H9 (cell line): ENCODE measurements at regions not wholly inside any gene's neighbourhood (a gene's known extent, or its start where the extent isn't known, plus 50 kb on each side); places are given as distances from the start of the nearest gene placed in this dataset.

Experiments used
- DNase-seq: peaks from one replicate; pipeline ENCODE4 v3.0.0-alpha.2; 2017
- H2AFZ ChIP-seq: one replicate; pipeline ENCODE4 v1.6.1; 2013; ENCODE audit warnings: mild to moderate bottlenecking, low read length, control low read depth, moderate library complexity
- H2AK5ac ChIP-seq: 2 replicates; pipeline ENCODE4 v1.6.1; 2013; ENCODE audit warnings: low read length, control low read depth, mixed read lengths; ENCODE audit not compliant: insufficient read length
- H2BK120ac ChIP-seq: one replicate; pipeline ENCODE4 v1.6.1; 2013; ENCODE audit warnings: low read depth, mild to moderate bottlenecking, low read length, control low read depth, inconsistent platforms; ENCODE audit not compliant: poor library complexity, severe bottlenecking
- H2BK12ac ChIP-seq: 2 replicates; pipeline ENCODE4 v1.6.1; 2013; ENCODE audit warnings: low read length, control low read depth, mixed read lengths, low read depth; ENCODE audit not compliant: insufficient read length
- H2BK15ac ChIP-seq: 2 replicates; pipeline ENCODE4 v1.6.1; 2013; ENCODE audit warnings: low read depth, low read length, control low read depth
- H2BK20ac ChIP-seq: one replicate; pipeline ENCODE4 v1.6.1; 2013; ENCODE audit warnings: low read depth, mild to moderate bottlenecking, low read length, control low read depth, inconsistent platforms; ENCODE audit not compliant: poor library complexity, severe bottlenecking
- H2BK5ac ChIP-seq: 2 replicates; pipeline ENCODE4 v1.6.1; 2013; ENCODE audit warnings: low read length, control low read depth, mixed read lengths; ENCODE audit not compliant: insufficient read length
- H3K14ac ChIP-seq: 2 replicates; pipeline ENCODE4 v1.6.1; 2013; ENCODE audit warnings: low read length, control low read depth; ENCODE audit not compliant: insufficient read depth
- H3K18ac ChIP-seq: 2 replicates; pipeline ENCODE4 v1.6.1; 2013; ENCODE audit warnings: low read depth, mild to moderate bottlenecking, mixed read lengths, low read length, control low read depth; ENCODE audit not compliant: insufficient read length
- H3K23ac ChIP-seq: 2 replicates; pipeline ENCODE4 v1.6.1; 2013; ENCODE audit warnings: low read length, control low read depth, mixed read lengths, low read depth; ENCODE audit not compliant: insufficient read length
- H3K23me2 ChIP-seq: 2 replicates; pipeline ENCODE4 v1.6.1; 2013; ENCODE audit warnings: low read depth, mild to moderate bottlenecking, mixed read lengths, low read length, control low read depth; ENCODE audit not compliant: insufficient read length, poor library complexity, severe bottlenecking
- H3K27ac ChIP-seq: 2 replicates; pipeline ENCODE4 v1.5.1; 2013; ENCODE audit warnings: low read length, control low read depth, mixed read lengths, low read depth; ENCODE audit not compliant: insufficient read length
- H3K27me3 ChIP-seq: 2 replicates; pipeline ENCODE4 v1.6.1; 2013; ENCODE audit warnings: low read length, control low read depth, inconsistent platforms; ENCODE audit not compliant: insufficient read depth
- H3K4ac ChIP-seq: 2 replicates; pipeline ENCODE4 v1.6.1; 2013; ENCODE audit warnings: low read depth, mild to moderate bottlenecking, control low read depth, inconsistent platforms, low read length, moderate library complexity
- H3K4me1 ChIP-seq: 2 replicates; pipeline ENCODE4 v1.6.1; 2013; ENCODE audit warnings: low read length, control low read depth, inconsistent platforms; ENCODE audit not compliant: insufficient read depth
- H3K4me2 ChIP-seq: 2 replicates; pipeline ENCODE4 v1.6.1; 2013; ENCODE audit warnings: low read length, control low read depth, mixed read lengths; ENCODE audit not compliant: insufficient read length, insufficient read depth
- H3K56ac ChIP-seq: 2 replicates; pipeline ENCODE4 v1.6.1; 2013; ENCODE audit warnings: low read depth, mild to moderate bottlenecking, mixed read lengths, low read length, control low read depth; ENCODE audit not compliant: insufficient read length
- H3K79me1 ChIP-seq: 2 replicates; pipeline ENCODE4 v1.6.1; 2013; ENCODE audit warnings: low read depth, mild to moderate bottlenecking, moderate library complexity, low read length, control low read depth, inconsistent platforms; ENCODE audit not compliant: insufficient read depth, poor library complexity, severe bottlenecking
- H3K79me2 ChIP-seq: 2 replicates; pipeline ENCODE4 v1.6.1; 2013; ENCODE audit warnings: low read length, control low read depth, inconsistent platforms; ENCODE audit not compliant: insufficient read depth
- H3K9ac ChIP-seq: 2 replicates; pipeline ENCODE4 v1.6.1; 2013; ENCODE audit warnings: low read length, control low read depth, mixed read lengths; ENCODE audit not compliant: insufficient read length; ENCODE audit errors: extremely low read depth
- H3K9me3 ChIP-seq: one replicate; pipeline ENCODE4 v1.6.1; 2013; ENCODE audit warnings: low read depth, low read length, inconsistent platforms; ENCODE audit not compliant: control insufficient read depth
- H3T11ph ChIP-seq: one replicate; pipeline ENCODE4 v1.6.1; 2013; ENCODE audit warnings: mild to moderate bottlenecking, low read length, control low read depth, inconsistent platforms
- H4K20me1 ChIP-seq: one replicate; pipeline ENCODE4 v1.6.1; 2013; ENCODE audit not compliant: control insufficient read depth, insufficient read length, insufficient read depth
- H4K5ac ChIP-seq: 2 replicates; pipeline ENCODE4 v1.6.1; 2013; ENCODE audit warnings: low read depth, mild to moderate bottlenecking, mixed read lengths, low read length, control low read depth; ENCODE audit not compliant: insufficient read length
- H4K8ac ChIP-seq: replicated peaks from 2 replicates; pipeline ENCODE4 v1.6.1; 2013; ENCODE audit warnings: low read length, control low read depth, mixed read lengths, low read depth; ENCODE audit not compliant: insufficient read length
- H4K91ac ChIP-seq: 2 replicates; pipeline ENCODE4 v1.6.1; 2013; ENCODE audit warnings: low read depth, mild to moderate bottlenecking, moderate library complexity, mixed read lengths, low read length, control low read depth; ENCODE audit not compliant: insufficient read length
- H3K27ac Mint-ChIP-seq, 3 experiments: 2 replicates in 2 of 3; 3 replicates in 1 of 3; pipeline ENCODE4 v1.8.0; 2020 to 2021; ENCODE audit warnings: mixed read lengths in 3 of 3, mild to moderate bottlenecking in 1 of 3, moderate library complexity in 1 of 3
- H3K27me3 Mint-ChIP-seq: 2 replicates; pipeline ENCODE4 v1.8.0; 2021; ENCODE audit warnings: low read depth, mild to moderate bottlenecking, moderate library complexity, mixed read lengths
- H3K36me3 Mint-ChIP-seq, 3 experiments: 2 replicates in 2 of 3; 3 replicates in 1 of 3; pipeline ENCODE4 v1.8.0; 2020 to 2021; ENCODE audit warnings: low read depth in 3 of 3, mixed read lengths in 3 of 3; ENCODE audit not compliant: insufficient read depth in 1 of 3
- H3K4me1 Mint-ChIP-seq, 2 experiments: 2 replicates each; pipeline ENCODE4 v1.8.0; 2020; ENCODE audit warnings: mixed read lengths in 2 of 2
- H3K4me3 Mint-ChIP-seq, 2 experiments: 2 replicates in 1 of 2; 3 replicates in 1 of 2; pipeline ENCODE4 v1.8.0; 2020 to 2021; ENCODE audit warnings: mild to moderate bottlenecking in 2 of 2, mixed read lengths in 2 of 2, moderate library complexity in 1 of 2
- H3K9me3 Mint-ChIP-seq, 2 experiments: 2 replicates in 1 of 2; 3 replicates in 1 of 2; pipeline ENCODE4 v1.8.0; 2020; ENCODE audit warnings: mild to moderate bottlenecking in 2 of 2, mixed read lengths in 2 of 2, moderate library complexity in 1 of 2
- WGBS: extraction: QIAGEN DNeasy Blood & Tissue Kit; methylation state at CpG from one replicate; pipeline ENCODE4 v1.1.7; 2013; ENCODE audit warnings: missing lambda C conversion rate, low lambda C conversion rate, mixed read lengths; ENCODE audit not compliant: insufficient read length; ENCODE audit errors: extremely low coverage; 5-methylcytosine and 5-hydroxymethylcytosine counted together
- TF ChIP-seq, protein P1 (sequence below): fragments of 200-600 bp; sonication (generic); conservative IDR thresholded peaks from 3 replicates; pipeline ENCODE4 v1.8.0; 2021; ENCODE audit warnings: antibody characterized with exemption, mild to moderate bottlenecking

DNA sequence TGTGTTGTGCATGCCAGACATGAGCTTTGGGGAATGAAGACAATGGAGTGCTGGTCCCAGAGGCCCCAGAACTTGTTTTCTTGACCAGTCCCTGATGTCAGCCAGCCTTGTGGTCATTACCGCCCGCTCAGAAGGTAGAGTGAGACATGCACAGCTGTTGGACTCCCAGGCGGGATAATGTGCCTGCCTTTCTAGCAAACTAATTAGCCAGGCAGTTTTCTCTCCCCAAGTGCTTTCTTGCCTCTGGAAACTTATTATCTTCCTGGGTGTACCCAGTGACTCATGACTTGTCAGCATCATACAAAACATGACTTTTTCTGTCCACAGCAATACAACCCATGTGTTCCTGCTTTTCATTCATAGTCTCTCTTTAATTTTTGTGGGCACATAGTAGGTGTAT lies 131.1 kb downstream of the RMI1 start:
- no peak overlapping the region for H2BK20ac ChIP-seq
- no peak overlapping the region for H2BK12ac ChIP-seq
- no peak overlapping the region for H3K27ac ChIP-seq
- Mint-ChIP-seq H3K4me1 (no peaks in the 10 kb centered on the region), H3K27ac (no peak overlapping the region), H3K36me3 (peaks cover 0 to 2% (median 0%) of the 10 kb centered on the region in 3 experiments; a peak in 2 of 7 replicates), H3K4me3 (no peak overlapping the region), H3K27me3 (peaks cover 18% of the 10 kb centered on the region), H3K9me3 (peaks cover 0 to 9% of the 10 kb centered on the region in 2 experiments; a peak in 3 of 5 replicates)
- no peaks in the 10 kb centered on the region for H3K4me1 ChIP-seq
- no peak for DNase-seq
- H3K14ac ChIP-seq, result no peak overlapping the region
- TF ChIP-seq, protein P1, sequence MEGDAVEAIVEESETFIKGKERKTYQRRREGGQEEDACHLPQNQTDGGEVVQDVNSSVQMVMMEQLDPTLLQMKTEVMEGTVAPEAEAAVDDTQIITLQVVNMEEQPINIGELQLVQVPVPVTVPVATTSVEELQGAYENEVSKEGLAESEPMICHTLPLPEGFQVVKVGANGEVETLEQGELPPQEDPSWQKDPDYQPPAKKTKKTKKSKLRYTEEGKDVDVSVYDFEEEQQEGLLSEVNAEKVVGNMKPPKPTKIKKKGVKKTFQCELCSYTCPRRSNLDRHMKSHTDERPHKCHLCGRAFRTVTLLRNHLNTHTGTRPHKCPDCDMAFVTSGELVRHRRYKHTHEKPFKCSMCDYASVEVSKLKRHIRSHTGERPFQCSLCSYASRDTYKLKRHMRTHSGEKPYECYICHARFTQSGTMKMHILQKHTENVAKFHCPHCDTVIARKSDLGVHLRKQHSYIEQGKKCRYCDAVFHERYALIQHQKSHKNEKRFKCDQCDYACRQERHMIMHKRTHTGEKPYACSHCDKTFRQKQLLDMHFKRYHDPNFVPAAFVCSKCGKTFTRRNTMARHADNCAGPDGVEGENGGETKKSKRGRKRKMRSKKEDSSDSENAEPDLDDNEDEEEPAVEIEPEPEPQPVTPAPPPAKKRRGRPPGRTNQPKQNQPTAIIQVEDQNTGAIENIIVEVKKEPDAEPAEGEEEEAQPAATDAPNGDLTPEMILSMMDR, result no peak
- H3K27me3 ChIP-seq, result no peaks in the 10 kb centered on the region
- H2AFZ ChIP-seq, result no peak overlapping the region
- no peaks in the 10 kb centered on the region for H3K23me2 ChIP-seq
- no peak overlapping the region for H3T11ph ChIP-seq
- no peak overlapping the region for H3K4ac ChIP-seq
- H2BK5ac ChIP-seq, result no peak overlapping the region
- no peaks in the 10 kb centered on the region for H3K79me1 ChIP-seq
- H2BK120ac ChIP-seq, result no peak overlapping the region
- H3K56ac ChIP-seq, result no peak overlapping the region
- H3K4me2 ChIP-seq, result no peak overlapping the region
- no peak overlapping the region for H2AK5ac ChIP-seq
- no peak overlapping the region for H3K18ac ChIP-seq
- no peak overlapping the region for H4K91ac ChIP-seq
- H4K20me1 ChIP-seq, result no peaks in the 10 kb centered on the region
- no CpG with 5 or more reads among the region's 3 CpGs for WGBS
- H4K8ac ChIP-seq, result no peak overlapping the region
- H2BK15ac ChIP-seq, result no peak overlapping the region
- no peak overlapping the region for H3K9ac ChIP-seq
- no peak overlapping the region for H3K23ac ChIP-seq
- no peak overlapping the region for H4K5ac ChIP-seq
- no peaks in the 10 kb centered on the region for H3K79me2 ChIP-seq
- H3K9me3 ChIP-seq, result no peaks in the 10 kb centered on the region
